Skeletal muscle satellite cell (primary cell): ENCODE measurements at regions not wholly inside any gene's neighbourhood (a gene's known extent, or its start where the extent isn't known, plus 50 kb on each side); places are given as distances from the start of the nearest gene placed in this dataset.

Experiments used
- H3K27me3 ChIP-seq: 2 replicates; pipeline ENCODE4 v1.7.0; 2013; ENCODE audit warnings: low read length; ENCODE audit not compliant: control insufficient read depth, insufficient read depth
- H3K36me3 ChIP-seq: 2 replicates; pipeline ENCODE4 v1.7.0; 2013; ENCODE audit warnings: mild to moderate bottlenecking, control low read depth, low read length; ENCODE audit not compliant: insufficient read depth
- H3K4me1 ChIP-seq: 2 replicates; pipeline ENCODE4 v1.7.0; 2013; ENCODE audit warnings: low read length; ENCODE audit not compliant: control insufficient read depth, insufficient read depth
- H3K4me2 ChIP-seq: 2 replicates; pipeline ENCODE4 v1.7.0; 2013; ENCODE audit warnings: mild to moderate bottlenecking, low read length
- H3K4me3 ChIP-seq: 2 replicates; pipeline ENCODE4 v1.7.0; 2013; ENCODE audit warnings: low read length
- H3K9ac ChIP-seq: 2 replicates; pipeline ENCODE4 v1.7.0; 2013; ENCODE audit warnings: mild to moderate bottlenecking, low read depth, low read length, moderate library complexity
- H3K9me3 ChIP-seq: replicated peaks from 2 replicates; pipeline ENCODE4 v1.7.0; 2013; ENCODE audit warnings: mild to moderate bottlenecking, control low read depth, low read length

DNA sequence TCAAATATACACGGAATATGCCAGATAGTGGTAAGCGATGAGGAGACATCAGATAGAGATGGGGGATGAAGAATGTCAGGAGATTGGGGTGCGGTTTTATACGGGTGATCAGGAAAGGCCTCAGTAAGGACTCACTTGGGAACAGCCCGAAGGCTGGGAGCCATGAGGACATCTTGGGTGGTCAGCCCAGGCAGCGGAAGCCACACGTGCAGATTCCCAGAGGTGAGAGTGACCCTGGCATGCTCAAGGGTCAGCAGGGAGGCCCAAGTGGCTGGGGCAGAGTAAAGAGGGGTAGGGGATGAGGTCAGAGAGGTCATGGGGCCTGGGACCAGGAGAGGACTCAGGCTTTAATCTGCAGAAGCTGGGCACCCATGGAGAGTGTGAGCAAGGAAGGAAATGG lies 106.6 kb downstream of the MATN1 start:
- no peak overlapping the region for H3K9ac ChIP-seq
- H3K4me1 ChIP-seq = no peaks in the 10 kb centered on the region
- H3K4me2 ChIP-seq = no peak overlapping the region
- H3K27me3 ChIP-seq = no peaks in the 10 kb centered on the region
- no peaks in the 10 kb centered on the region for H3K9me3 ChIP-seq
- H3K4me3 ChIP-seq = no peak overlapping the region
- no peaks in the 10 kb centered on the region for H3K36me3 ChIP-seq

GRCh38 chr1:30615816-30616590 lies 107.4 kb downstream of the MATN1 start:
- no peak overlapping the region for H3K9ac ChIP-seq
- H3K27me3 ChIP-seq = no peaks in the 10 kb centered on the region
- no peaks in the 10 kb centered on the region for H3K9me3 ChIP-seq
- no peaks in the 10 kb centered on the region for H3K4me1 ChIP-seq
- no peak overlapping the region for H3K4me3 ChIP-seq
- H3K4me2 ChIP-seq = no peak overlapping the region
- no peaks in the 10 kb centered on the region for H3K36me3 ChIP-seq

DNA sequence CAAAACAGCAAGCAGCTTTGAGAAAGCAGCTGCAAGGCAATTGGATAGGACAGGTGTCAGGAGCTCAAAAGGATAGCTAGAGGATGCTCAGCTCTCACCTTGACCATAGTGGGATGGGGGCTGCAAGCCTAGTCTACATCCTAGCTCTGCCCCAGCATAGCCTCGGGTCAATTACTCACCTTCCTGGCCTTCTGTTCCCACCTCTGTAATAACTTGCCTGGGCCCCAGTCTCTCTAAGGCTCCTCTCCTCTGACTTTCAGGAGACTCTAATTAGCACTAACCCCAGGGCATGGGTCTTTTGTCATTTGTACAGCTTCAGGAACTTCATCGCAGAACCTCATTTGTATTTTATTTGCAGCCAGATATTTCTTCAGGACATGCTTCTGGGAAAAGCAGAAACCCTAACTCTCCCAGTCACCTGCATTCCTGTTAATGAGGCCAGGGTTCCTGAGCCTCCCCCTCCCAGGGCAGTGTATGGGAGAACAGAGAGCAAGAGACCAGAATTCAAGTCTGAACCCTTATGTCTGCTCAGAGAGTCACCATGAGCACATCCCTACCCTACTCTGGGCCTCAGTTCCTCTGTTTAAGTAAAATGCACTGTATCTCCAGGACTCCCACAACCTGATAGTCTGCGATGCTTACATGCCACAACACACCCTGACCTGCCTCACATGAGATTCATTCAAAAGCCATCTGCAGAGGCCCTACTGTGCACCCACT lies 108.1 kb downstream of the MATN1 start:
- Histone ChIP-seq H3K9me3 (no peaks in the 10 kb centered on the region), H3K36me3 (no peaks in the 10 kb centered on the region), H3K4me2 (no peak overlapping the region), H3K4me1 (no peaks in the 10 kb centered on the region), H3K4me3 (no peak overlapping the region), H3K27me3 (no peaks in the 10 kb centered on the region), H3K9ac (no peak overlapping the region)

GRCh38 chr1:30613188-30613587 lies 110.2 kb downstream of the MATN1 start:
- no peaks in the 10 kb centered on the region for H3K4me1 ChIP-seq
- no peaks in the 10 kb centered on the region for H3K9me3 ChIP-seq
- H3K4me2 ChIP-seq = no peak overlapping the region
- no peaks in the 10 kb centered on the region for H3K27me3 ChIP-seq
- no peaks in the 10 kb centered on the region for H3K36me3 ChIP-seq
- H3K9ac ChIP-seq = no peak overlapping the region
- no peak overlapping the region for H3K4me3 ChIP-seq

DNA sequence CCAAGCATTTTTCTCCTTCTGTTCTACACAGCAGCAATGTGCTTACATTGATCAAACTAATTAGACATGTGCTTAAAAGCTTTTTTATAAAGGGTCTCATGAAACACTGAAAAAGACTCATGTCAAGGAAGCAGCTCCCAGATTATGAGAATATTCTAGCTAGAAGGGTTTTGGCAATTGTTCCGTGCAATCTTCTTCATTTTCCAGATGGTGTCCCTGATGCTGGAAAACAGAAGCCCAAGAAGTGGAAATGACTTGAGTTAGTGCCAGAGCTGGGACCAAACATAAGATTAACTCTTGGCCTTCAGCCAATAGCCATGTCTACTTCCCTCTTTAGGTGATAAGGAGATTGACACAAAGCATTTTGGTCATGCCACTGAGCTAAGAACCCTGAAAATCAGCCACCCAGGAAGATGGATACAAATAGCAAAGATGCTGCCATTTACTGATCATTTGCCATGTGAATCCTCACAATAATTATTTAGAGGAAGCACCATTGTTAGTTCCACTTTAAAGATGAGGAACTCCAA lies 110.8 kb downstream of the MATN1 start:
- Histone ChIP-seq H3K36me3 (no peaks in the 10 kb centered on the region), H3K4me1 (no peaks in the 10 kb centered on the region), H3K9ac (no peak overlapping the region), H3K9me3 (no peaks in the 10 kb centered on the region), H3K4me2 (no peak overlapping the region), H3K27me3 (no peaks in the 10 kb centered on the region), H3K4me3 (no peak overlapping the region)

- H3K4me1 ChIP-seq = no peaks in the 10 kb centered on the region
- no peak overlapping the region for H3K4me3 ChIP-seq
- H3K27me3 ChIP-seq = no peaks in the 10 kb centered on the region
- H3K9me3 ChIP-seq = no peaks in the 10 kb centered on the region
- H3K4me2 ChIP-seq = no peak overlapping the region
- no peak overlapping the region for H3K9ac ChIP-seq
- no peaks in the 10 kb centered on the region for H3K36me3 ChIP-seq
Measured at GRCh38 chr1:30611741-30612309, 111.6 kb downstream of the MATN1 start.

DNA sequence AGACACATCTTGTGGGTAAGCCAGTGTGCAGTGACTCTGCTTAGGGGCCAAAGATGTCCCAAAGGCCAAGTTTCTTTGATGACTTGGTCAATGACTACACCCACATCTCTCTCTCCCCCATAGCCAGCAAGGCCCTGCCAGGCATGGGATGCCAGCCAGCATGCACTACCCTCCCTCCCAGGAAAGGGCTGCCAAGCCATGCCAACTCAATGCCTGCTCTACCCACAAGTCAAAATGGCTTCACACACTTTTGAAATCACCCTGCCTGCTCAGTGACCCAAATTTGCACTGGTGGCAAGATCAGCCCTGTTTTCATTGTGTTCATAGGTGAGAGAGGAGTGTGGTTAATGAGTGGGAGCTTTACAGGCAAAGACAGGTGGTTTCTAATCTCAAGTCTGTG lies 112.5 kb downstream of the MATN1 start:
- Histone ChIP-seq H3K27me3 (no peaks in the 10 kb centered on the region), H3K4me2 (no peak overlapping the region), H3K9ac (no peak overlapping the region), H3K36me3 (no peaks in the 10 kb centered on the region), H3K4me1 (no peaks in the 10 kb centered on the region), H3K9me3 (no peaks in the 10 kb centered on the region), H3K4me3 (no peak overlapping the region)

DNA sequence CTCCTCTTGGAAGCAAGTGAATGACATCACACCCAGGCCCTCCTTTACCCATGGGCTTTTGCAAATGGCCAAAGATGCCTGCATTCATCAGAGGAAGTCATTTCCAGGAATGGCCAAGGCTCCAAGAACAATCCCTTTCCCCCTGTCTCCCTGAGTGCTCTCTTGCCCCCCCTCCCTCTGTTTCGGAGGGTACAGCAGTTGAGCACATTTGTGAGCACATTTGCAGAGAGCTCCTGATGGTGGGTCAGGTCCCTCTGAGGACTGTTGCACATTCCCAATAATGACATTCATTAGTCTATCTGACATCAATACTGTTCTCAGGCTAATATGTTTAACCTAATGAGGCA lies 113.4 kb downstream of the MATN1 start:
- Histone ChIP-seq H3K9me3 (no peaks in the 10 kb centered on the region), H3K4me3 (no peak overlapping the region), H3K4me1 (no peaks in the 10 kb centered on the region), H3K9ac (no peak overlapping the region), H3K27me3 (peaks cover 2% of the 10 kb centered on the region), H3K36me3 (no peaks in the 10 kb centered on the region), H3K4me2 (no peak overlapping the region)

GRCh38 chr1:30609336-30609998 lies 113.9 kb downstream of the MATN1 start:
- Histone ChIP-seq H3K27me3 (peaks cover 2% of the 10 kb centered on the region), H3K4me1 (no peaks in the 10 kb centered on the region), H3K36me3 (no peaks in the 10 kb centered on the region), H3K4me3 (no peak overlapping the region), H3K9me3 (no peaks in the 10 kb centered on the region), H3K9ac (no peak overlapping the region), H3K4me2 (no peak overlapping the region)

DNA sequence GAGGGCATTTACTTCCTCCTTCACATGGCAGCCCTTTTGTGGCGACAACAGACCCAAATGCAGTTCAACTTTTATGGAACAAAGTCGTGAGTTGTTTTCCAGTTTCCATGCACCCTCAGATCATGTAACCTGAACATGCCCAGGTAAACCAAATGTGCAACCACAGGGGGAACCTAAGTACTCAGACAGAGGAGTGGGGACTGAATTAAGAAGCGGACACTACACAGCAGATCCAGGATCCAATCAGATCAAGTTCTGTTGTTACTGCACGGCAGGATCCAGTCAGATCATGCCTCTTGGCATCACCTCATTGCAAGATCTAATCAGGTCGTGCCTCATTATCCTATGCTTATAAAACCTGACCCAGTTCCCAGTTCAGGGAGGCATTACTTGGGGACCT lies 115.7 kb downstream of the MATN1 start:
- Histone ChIP-seq H3K36me3 (no peaks in the 10 kb centered on the region), H3K9ac (no peak overlapping the region), H3K4me2 (no peak overlapping the region), H3K9me3 (no peaks in the 10 kb centered on the region), H3K27me3 (peaks cover 2% of the 10 kb centered on the region), H3K4me1 (no peaks in the 10 kb centered on the region), H3K4me3 (no peak overlapping the region)

GRCh38 chr1:30606166-30606565 lies 117.2 kb downstream of the MATN1 start:
- no peaks in the 10 kb centered on the region for H3K9me3 ChIP-seq
- no peaks in the 10 kb centered on the region for H3K4me1 ChIP-seq
- H3K4me3 ChIP-seq = no peak overlapping the region
- no peaks in the 10 kb centered on the region for H3K36me3 ChIP-seq
- H3K4me2 ChIP-seq = no peak overlapping the region
- H3K27me3 ChIP-seq = peaks cover 2% of the 10 kb centered on the region
- H3K9ac ChIP-seq = no peak overlapping the region
